DOHH2 (cell line): ENCODE measurements at regions not wholly inside any gene's neighbourhood (a gene's known extent, or its start where the extent isn't known, plus 50 kb on each side); places are given as distances from the start of the nearest gene placed in this dataset.

Source experiments
- H3F3A ChIP-seq: fragments of 200-600 bp; sonication (generic), shearing (Covaris generic); 2 replicates; pipeline ENCODE4 v1.6.0; 2016; ENCODE audit warnings: antibody characterized with exemption, mild to moderate bottlenecking; ENCODE audit not compliant: control insufficient read depth, insufficient read depth
- H3K27ac ChIP-seq: fragments of 200-600 bp; sonication (generic); 2 replicates; pipeline ENCODE4 v1.5.1; 2014; ENCODE audit warnings: low read depth, mild to moderate bottlenecking, low read length, moderate library complexity
- H3K27me3 ChIP-seq: fragments of 200-600 bp; sonication (generic); 2 replicates; pipeline ENCODE4 v1.6.1; 2014; ENCODE audit warnings: mild to moderate bottlenecking, low read length, mixed read lengths; ENCODE audit not compliant: control insufficient read depth
- H3K36me3 ChIP-seq: fragments of 200-600 bp; sonication (generic); 2 replicates; pipeline ENCODE4 v1.6.1; 2014; ENCODE audit warnings: mild to moderate bottlenecking, low read length, moderate library complexity, mixed read lengths; ENCODE audit not compliant: control insufficient read depth
- H3K4me1 ChIP-seq: fragments of 200-600 bp; sonication (generic); 2 replicates; pipeline ENCODE4 v1.6.1; 2014; ENCODE audit warnings: mild to moderate bottlenecking, low read length, mixed read lengths; ENCODE audit not compliant: control insufficient read depth
- H3K4me2 ChIP-seq: fragments of 200-600 bp; sonication (generic); 2 replicates; pipeline ENCODE4 v1.6.0; 2014; ENCODE audit warnings: mild to moderate bottlenecking, low read length, moderate library complexity
- H3K4me3 ChIP-seq: fragments of 200-600 bp; sonication (generic); 2 replicates; pipeline ENCODE4 v1.5.1; 2014; ENCODE audit warnings: mild to moderate bottlenecking, low read length, mixed read lengths
- H3K79me2 ChIP-seq: fragments of 200-600 bp; sonication (generic); 2 replicates; pipeline ENCODE4 v1.6.1; 2014; ENCODE audit warnings: mild to moderate bottlenecking, low read length, mixed read lengths; ENCODE audit not compliant: control insufficient read depth
- H3K9me2 ChIP-seq: fragments of 200-600 bp; sonication (generic); replicated peaks from 2 replicates; pipeline ENCODE4 v1.6.1; 2014; ENCODE audit warnings: mild to moderate bottlenecking, low read length, mixed read lengths; ENCODE audit not compliant: control insufficient read depth
- H3K9me3 ChIP-seq: fragments of 200-600 bp; sonication (generic); 2 replicates; pipeline ENCODE4 v1.6.1; 2014; ENCODE audit warnings: antibody characterized with exemption, low read length, mixed read lengths; ENCODE audit not compliant: control insufficient read depth, insufficient read depth
- H4K20me1 ChIP-seq: fragments of 200-600 bp; sonication (generic); 2 replicates; pipeline ENCODE4 v1.6.0; 2014; ENCODE audit warnings: low read depth, mild to moderate bottlenecking, antibody characterized with exemption, low read length, moderate library complexity; ENCODE audit not compliant: control insufficient read depth, insufficient read depth
- EZH2phosphoT487 ChIP-seq: fragments of 200-600 bp; sonication (generic); IDR thresholded peaks from 2 replicates; pipeline ENCODE4 v1.6.1; 2017; ENCODE audit warnings: borderline replicate concordance, mild to moderate bottlenecking, antibody characterized with exemption, low read length, moderate library complexity, mixed read lengths
- TF ChIP-seq, protein P1 (sequence below): fragments of 200-600 bp; sonication (generic); IDR thresholded peaks from one replicate; pipeline ENCODE4 v1.5.1; 2014; ENCODE audit warnings: antibody characterized with exemption, mild to moderate bottlenecking, low read depth, low read length; ENCODE audit not compliant: poor library complexity, severe bottlenecking

DNA sequence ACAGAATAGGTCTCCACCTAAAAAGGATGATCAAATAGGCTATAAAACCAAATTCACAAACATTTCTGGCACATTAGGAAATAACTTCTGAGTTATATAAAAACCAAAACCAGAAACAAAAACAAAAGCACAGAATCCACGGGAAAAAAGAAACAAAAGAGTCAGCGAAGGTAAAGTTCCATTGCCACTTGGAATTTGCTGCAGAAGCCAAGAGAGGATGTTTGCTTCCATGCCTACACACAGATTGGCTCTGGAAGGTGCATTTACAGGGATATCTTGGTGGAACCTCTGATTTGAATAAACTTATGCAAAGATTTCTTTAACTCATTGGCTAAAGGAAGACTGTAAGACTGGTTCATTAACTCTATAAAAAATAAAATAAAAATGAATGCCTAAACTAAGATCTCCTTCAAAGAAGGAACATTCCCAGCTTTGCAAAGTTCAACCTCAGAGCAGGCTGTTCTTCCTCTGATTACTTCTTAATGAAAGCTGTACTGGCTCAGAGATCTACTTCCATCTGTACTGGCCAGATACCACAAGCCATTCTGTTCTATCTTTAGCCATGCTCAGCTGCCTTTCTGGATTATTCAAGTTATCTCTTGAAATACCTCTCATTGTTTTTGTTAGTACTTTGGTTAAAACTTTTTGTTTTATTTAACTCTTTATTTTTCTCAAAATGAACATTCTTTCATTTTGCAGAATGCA is 537.5 kb upstream of the CCDC54 start:
- H4K20me1 ChIP-seq = no peaks in the 10 kb centered on the region
- H3K4me2 ChIP-seq = no peak overlapping the region
- H3K36me3 ChIP-seq = no peaks in the 10 kb centered on the region
- no peak overlapping the region for H3K27ac ChIP-seq
- no peaks in the 10 kb centered on the region for H3K9me2 ChIP-seq
- H3F3A ChIP-seq = no peaks in the 10 kb centered on the region
- H3K27me3 ChIP-seq = no peaks in the 10 kb centered on the region
- no peaks in the 10 kb centered on the region for H3K9me3 ChIP-seq
- TF ChIP-seq, protein P1, sequence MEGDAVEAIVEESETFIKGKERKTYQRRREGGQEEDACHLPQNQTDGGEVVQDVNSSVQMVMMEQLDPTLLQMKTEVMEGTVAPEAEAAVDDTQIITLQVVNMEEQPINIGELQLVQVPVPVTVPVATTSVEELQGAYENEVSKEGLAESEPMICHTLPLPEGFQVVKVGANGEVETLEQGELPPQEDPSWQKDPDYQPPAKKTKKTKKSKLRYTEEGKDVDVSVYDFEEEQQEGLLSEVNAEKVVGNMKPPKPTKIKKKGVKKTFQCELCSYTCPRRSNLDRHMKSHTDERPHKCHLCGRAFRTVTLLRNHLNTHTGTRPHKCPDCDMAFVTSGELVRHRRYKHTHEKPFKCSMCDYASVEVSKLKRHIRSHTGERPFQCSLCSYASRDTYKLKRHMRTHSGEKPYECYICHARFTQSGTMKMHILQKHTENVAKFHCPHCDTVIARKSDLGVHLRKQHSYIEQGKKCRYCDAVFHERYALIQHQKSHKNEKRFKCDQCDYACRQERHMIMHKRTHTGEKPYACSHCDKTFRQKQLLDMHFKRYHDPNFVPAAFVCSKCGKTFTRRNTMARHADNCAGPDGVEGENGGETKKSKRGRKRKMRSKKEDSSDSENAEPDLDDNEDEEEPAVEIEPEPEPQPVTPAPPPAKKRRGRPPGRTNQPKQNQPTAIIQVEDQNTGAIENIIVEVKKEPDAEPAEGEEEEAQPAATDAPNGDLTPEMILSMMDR = no peak
- no peak for TF ChIP-seq EZH2phosphoT487
- no peaks in the 10 kb centered on the region for H3K4me1 ChIP-seq
- no peak overlapping the region for H3K4me3 ChIP-seq
- H3K79me2 ChIP-seq = no peaks in the 10 kb centered on the region

DNA sequence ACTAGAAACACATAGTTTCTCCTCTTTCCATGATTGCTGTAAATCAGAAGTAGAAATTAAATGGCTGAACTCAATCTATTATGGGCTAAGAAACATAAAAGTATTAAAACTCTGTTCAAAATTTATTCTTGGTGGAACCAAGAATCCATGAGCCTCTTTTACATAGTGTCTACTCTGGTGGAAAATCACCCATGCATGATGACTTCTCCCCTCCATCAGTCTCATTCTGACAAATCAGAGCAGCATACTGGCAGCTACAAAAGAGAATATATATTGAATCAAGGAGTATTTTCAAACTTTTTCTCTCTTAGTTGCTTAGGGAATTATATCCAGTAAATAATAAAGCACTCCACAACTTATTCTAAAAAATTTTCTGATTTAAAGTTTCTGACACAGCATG is 536.9 kb upstream of the CCDC54 start:
- no peaks in the 10 kb centered on the region for H3F3A ChIP-seq
- no peaks in the 10 kb centered on the region for H3K36me3 ChIP-seq
- H4K20me1 ChIP-seq = no peaks in the 10 kb centered on the region
- H3K4me3 ChIP-seq = no peak overlapping the region
- H3K79me2 ChIP-seq = no peaks in the 10 kb centered on the region
- H3K27ac ChIP-seq = no peak overlapping the region
- H3K9me2 ChIP-seq = no peaks in the 10 kb centered on the region
- no peak for TF ChIP-seq EZH2phosphoT487
- TF ChIP-seq, protein P1 = no peak
- no peaks in the 10 kb centered on the region for H3K27me3 ChIP-seq
- H3K9me3 ChIP-seq = no peaks in the 10 kb centered on the region
- H3K4me2 ChIP-seq = no peak overlapping the region
- no peaks in the 10 kb centered on the region for H3K4me1 ChIP-seq

DNA sequence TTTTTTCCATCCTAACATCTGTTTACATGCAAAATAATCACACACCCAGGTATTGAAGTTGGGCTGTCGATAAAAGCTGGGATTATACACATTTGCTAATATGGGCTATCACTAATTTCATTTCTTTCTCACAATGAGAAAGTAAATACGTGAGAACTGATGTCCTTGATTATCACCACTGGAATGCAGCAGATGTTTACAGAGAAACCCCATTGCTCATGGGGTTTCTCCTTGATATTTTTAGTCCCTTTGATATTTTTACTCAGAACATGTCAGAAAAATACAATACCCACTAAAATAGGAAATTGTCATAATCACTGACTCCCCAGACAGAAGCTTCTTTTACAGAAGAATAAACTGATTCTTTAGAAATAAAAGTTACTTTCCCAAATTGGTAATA is 535.1 kb upstream of the CCDC54 start:
- no peaks in the 10 kb centered on the region for H3F3A ChIP-seq
- H3K36me3 ChIP-seq = no peaks in the 10 kb centered on the region
- no peaks in the 10 kb centered on the region for H3K9me2 ChIP-seq
- H3K4me3 ChIP-seq = no peak overlapping the region
- no peak overlapping the region for H3K4me2 ChIP-seq
- H3K9me3 ChIP-seq = no peaks in the 10 kb centered on the region
- H3K27me3 ChIP-seq = no peaks in the 10 kb centered on the region
- H3K79me2 ChIP-seq = no peaks in the 10 kb centered on the region
- no peaks in the 10 kb centered on the region for H3K4me1 ChIP-seq
- no peaks in the 10 kb centered on the region for H4K20me1 ChIP-seq
- TF ChIP-seq EZH2phosphoT487 = no peak
- TF ChIP-seq, protein P1 = no peak
- no peak overlapping the region for H3K27ac ChIP-seq
